SK-N-SH (cell line): ENCODE measurements at regions not wholly inside any gene's neighbourhood (a gene's known extent, or its start where the extent isn't known, plus 50 kb on each side); places are given as distances from the start of the nearest gene placed in this dataset.

Experiments
- CTCF ChIA-PET: fragments of 300-600, 350-600 bp; formaldehyde crosslinking; extraction: SDS; loops from one replicate; lab custom pipeline; 2021; lab: Yijun Ruan, JAX
- POLR2A ChIA-PET: fragments of 350-600 bp; sonication (Branson Sonifier 250); formaldehyde crosslinking; extraction: SDS; loops from one replicate; lab custom pipeline; 2020; ENCODE audit warnings: antibody characterized with exemption, inconsistent platforms; lab: Yijun Ruan, JAX
- DNase-seq: peaks from one replicate; pipeline ENCODE4 v3.0.0; 2012
- H2AFZ ChIP-seq: fragments of 200-600 bp; sonication (generic); 2 replicates; pipeline ENCODE4 v1.8.1; 2016; ENCODE audit warnings: antibody characterized with exemption, mild to moderate bottlenecking, low read depth
- H3F3A ChIP-seq: fragments of 200-600 bp; sonication (generic); replicated peaks from 2 replicates; pipeline ENCODE3; 2016; ENCODE audit warnings: antibody characterized with exemption, mild to moderate bottlenecking; ENCODE audit not compliant: insufficient read depth
- H3K27ac ChIP-seq, 2 experiments: fragments of 200-500 bp in 1 of 2; fragments of 200-600 bp in 1 of 2; sonication (Bioruptor generic) in 1 of 2; sonication (generic), shearing (Covaris generic) in 1 of 2; 2 replicates each; pipeline versions ENCODE4 v1.5.1 to v1.6.1; 2014 to 2016; ENCODE audit warnings: low read depth in 2 of 2, inconsistent platforms in 1 of 2, low read length in 1 of 2, mild to moderate bottlenecking in 1 of 2, mixed read lengths in 1 of 2
- H3K27me3 ChIP-seq: fragments of 200-600 bp; sonication (generic), shearing (Covaris generic); 2 replicates; pipeline ENCODE4 v1.6.1; 2016; ENCODE audit warnings: mixed run types; ENCODE audit not compliant: insufficient read depth
- H3K36me3 ChIP-seq, 2 experiments: fragments of 200-500 bp in 1 of 2; fragments of 200-600 bp in 1 of 2; sonication (Bioruptor generic) in 1 of 2; sonication (generic) in 1 of 2; replicated peaks in 1 of 2; 2 replicates each; pipeline versions ENCODE3 to v1.5.1; 2014 to 2016; ENCODE audit warnings: low read length in 1 of 2, mild to moderate bottlenecking in 1 of 2; ENCODE audit not compliant: insufficient read depth in 2 of 2, control insufficient read depth in 1 of 2
- H3K4me1 ChIP-seq, 2 experiments: fragments of 200-500 bp in 1 of 2; fragments of 200-600 bp in 1 of 2; sonication (Bioruptor generic) in 1 of 2; sonication (generic), shearing (Covaris generic) in 1 of 2; 2 replicates each; pipeline versions ENCODE4 v1.5.1 to v1.6.1; 2014 to 2016; ENCODE audit warnings: low read depth in 1 of 2, low read length in 1 of 2, mixed run types in 1 of 2; ENCODE audit not compliant: insufficient read depth in 2 of 2, control insufficient read depth in 1 of 2
- H3K4me2 ChIP-seq: fragments of 200-600 bp; sonication (generic), shearing (Covaris generic); 2 replicates; pipeline ENCODE4 v1.6.1; 2017; ENCODE audit warnings: mixed run types
- H3K4me3 ChIP-seq, 2 experiments: fragments of 200-500 bp in 1 of 2; fragments of 200-600 bp in 1 of 2; sonication (Bioruptor generic) in 1 of 2; sonication (generic), shearing (Covaris generic) in 1 of 2; 2 replicates each; pipeline versions ENCODE4 v1.5.1 to v1.8.1; 2014 to 2016; ENCODE audit warnings: low read depth in 2 of 2, inconsistent platforms in 1 of 2, low read length in 1 of 2, mild to moderate bottlenecking in 1 of 2, mixed read lengths in 1 of 2, moderate library complexity in 1 of 2
- H3K79me2 ChIP-seq: fragments of 200-600 bp; sonication (generic); 2 replicates; pipeline ENCODE4 v1.8.1; 2017; ENCODE audit warnings: mild to moderate bottlenecking; ENCODE audit not compliant: insufficient read depth
- H3K9ac ChIP-seq: fragments of 200-600 bp; sonication (generic); 2 replicates; pipeline ENCODE4 v1.6.1; 2017; ENCODE audit warnings: mixed run types
- H3K9me2 ChIP-seq: fragments of 200-600 bp; sonication (generic); 2 replicates; pipeline ENCODE4 v1.6.1; 2017; ENCODE audit warnings: mixed run types
- H3K9me3 ChIP-seq: fragments of 200-600 bp; sonication (generic); 2 replicates; pipeline ENCODE4 v1.6.1; 2017; ENCODE audit warnings: mixed run types, mild to moderate bottlenecking, moderate library complexity
- H4K20me1 ChIP-seq: fragments of 200-600 bp; sonication (generic); 2 replicates; pipeline ENCODE4 v1.6.1; 2017; ENCODE audit warnings: mild to moderate bottlenecking, mixed run types; ENCODE audit not compliant: insufficient read depth
- CTCF ChIP-seq: fragments of 200-600 bp; sonication (generic); IDR thresholded peaks from 2 replicates; pipeline ENCODE4 v1.6.1; 2017; ENCODE audit warnings: antibody characterized with exemption, mild to moderate bottlenecking, moderate library complexity
- ELF1 ChIP-seq: IDR thresholded peaks from 2 replicates; pipeline ENCODE4 v1.4.0; 2012
- FOXJ3 ChIP-seq: sonication (generic); formaldehyde crosslinking; IDR thresholded peaks from 2 replicates; pipeline ENCODE4 v1.5.1; 2020; ENCODE audit warnings: mild to moderate bottlenecking, missing genetic modification reagents
- FOXM1 ChIP-seq: IDR thresholded peaks from 2 replicates; pipeline ENCODE4 v1.4.0; 2012; ENCODE audit warnings: low read depth, mild to moderate bottlenecking
- GABPA ChIP-seq: IDR thresholded peaks from 2 replicates; pipeline ENCODE4 v1.4.0; 2012; ENCODE audit warnings: low read depth, mild to moderate bottlenecking
- GATA2 ChIP-seq: sonication (generic); formaldehyde crosslinking; IDR thresholded peaks from 2 replicates; pipeline ENCODE4 v1.5.0; 2020; ENCODE audit warnings: mild to moderate bottlenecking, missing genetic modification reagents
- MAX ChIP-seq: IDR thresholded peaks from 2 replicates; pipeline ENCODE4 v1.4.0; 2012; ENCODE audit warnings: low read depth
- NRF1 ChIP-seq: IDR thresholded peaks from 2 replicates; pipeline ENCODE4 v1.6.1; 2012; ENCODE audit warnings: low read depth, mild to moderate bottlenecking, low read length
- PBX3 ChIP-seq: IDR thresholded peaks from 2 replicates; pipeline ENCODE4; 2012
- RAD21 ChIP-seq: IDR thresholded peaks from 2 replicates; pipeline ENCODE4 v1.6.1; 2012; ENCODE audit warnings: mild to moderate bottlenecking, low read length
- REST ChIP-seq: IDR thresholded peaks from 2 replicates; pipeline ENCODE4 v1.6.1; 2012; ENCODE audit warnings: mild to moderate bottlenecking, low read depth, low read length, moderate library complexity
- RFX5 ChIP-seq: IDR thresholded peaks from 2 replicates; pipeline ENCODE4 v1.6.1; 2012; ENCODE audit warnings: mild to moderate bottlenecking, improper control_type of control experiment, low read length
- RXRA ChIP-seq: IDR thresholded peaks from 2 replicates; pipeline ENCODE4 v1.4.0; 2012; ENCODE audit warnings: low read depth, mild to moderate bottlenecking, borderline replicate concordance
- SIN3A ChIP-seq: IDR thresholded peaks from 2 replicates; pipeline ENCODE4 v1.6.1; 2012; ENCODE audit warnings: low read depth, mild to moderate bottlenecking, low read length, moderate library complexity, borderline replicate concordance
- SMC3 ChIP-seq: IDR thresholded peaks from 2 replicates; pipeline ENCODE4 v1.6.1; 2012; ENCODE audit warnings: low read depth, low read length, improper control_type of control experiment
- TCF12 ChIP-seq: IDR thresholded peaks from 2 replicates; pipeline ENCODE4 v1.4.0; 2012
- TEAD4 ChIP-seq: IDR thresholded peaks from 2 replicates; pipeline ENCODE4 v1.4.0; 2012; ENCODE audit warnings: mild to moderate bottlenecking, borderline replicate concordance; ENCODE audit not compliant: insufficient read depth
- WGBS: methylation state at CpG from one replicate; pipeline ENCODE4 v1.1.6; 2017; ENCODE audit warnings: low lambda C conversion rate; 5-methylcytosine and 5-hydroxymethylcytosine counted together
- TF ChIP-seq, protein P1 (sequence below): IDR thresholded peaks from 2 replicates; pipeline ENCODE4 v1.4.0; 2012; ENCODE audit warnings: low read depth, borderline replicate concordance

DNA sequence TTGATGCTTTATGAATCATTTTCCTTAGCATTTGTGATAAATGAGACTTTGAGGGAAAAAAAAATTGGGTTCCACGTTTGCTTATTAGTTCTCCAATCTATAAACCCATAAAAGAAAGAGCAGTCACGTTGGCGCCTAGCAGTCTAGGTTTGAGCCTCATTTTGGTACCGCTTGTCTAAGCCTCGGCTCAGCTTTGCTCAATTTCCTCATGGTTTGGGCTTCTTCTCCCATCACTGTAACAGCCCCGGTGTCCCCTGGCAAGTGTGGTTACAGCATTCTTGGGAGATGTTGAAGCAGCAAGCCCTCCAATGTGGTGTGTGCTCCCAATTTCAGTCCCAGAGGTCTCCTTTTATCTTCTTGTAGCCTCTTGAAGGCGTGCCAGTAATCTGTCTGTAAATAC is 578.4 kb downstream of the CDK5RAP2 start:
- WGBS: 40% methylated on average over 7 of the region's 7 CpGs
- POLR2A ChIA-PET: no interaction called here
- no peaks in the 10 kb centered on the region for H3K9me2 ChIP-seq
- no peak overlapping the region for H3K4me2 ChIP-seq
- no peaks in the 10 kb centered on the region for H3K27me3 ChIP-seq
- no peaks in the 10 kb centered on the region for H3K36me3 ChIP-seq
- H3K4me1 ChIP-seq: peaks cover 0 to 13% of the 10 kb centered on the region in 2 experiments; a peak in 1 of 4 replicates
- no peaks in the 10 kb centered on the region for H4K20me1 ChIP-seq
- H3K27ac ChIP-seq: no peak overlapping the region
- H3K79me2 ChIP-seq: no peaks in the 10 kb centered on the region
- H3F3A ChIP-seq: no peaks in the 10 kb centered on the region
- CTCF ChIA-PET: interaction anchor here (2.0 kb wide), 1 partner anchor 32 kb away, joined by 9 read pairs; no protein-coding TSS in a partner anchor
- no peak overlapping the region for H3K9ac ChIP-seq
- H2AFZ ChIP-seq: no peak overlapping the region
- H3K9me3 ChIP-seq: no peaks in the 10 kb centered on the region
- no peak for DNase-seq
- no peak overlapping the region for H3K4me3 ChIP-seq
- TF ChIP-seq SMC3: no peak
- TF ChIP-seq TEAD4: no peak
- no peak for TF ChIP-seq REST
- no peak for TF ChIP-seq RFX5
- no peak for TF ChIP-seq TCF12
- no peak for TF ChIP-seq FOXM1
- no peak for TF ChIP-seq GATA2
- no peak for TF ChIP-seq SIN3A
- TF ChIP-seq CTCF: no peak
- TF ChIP-seq, protein P1, sequence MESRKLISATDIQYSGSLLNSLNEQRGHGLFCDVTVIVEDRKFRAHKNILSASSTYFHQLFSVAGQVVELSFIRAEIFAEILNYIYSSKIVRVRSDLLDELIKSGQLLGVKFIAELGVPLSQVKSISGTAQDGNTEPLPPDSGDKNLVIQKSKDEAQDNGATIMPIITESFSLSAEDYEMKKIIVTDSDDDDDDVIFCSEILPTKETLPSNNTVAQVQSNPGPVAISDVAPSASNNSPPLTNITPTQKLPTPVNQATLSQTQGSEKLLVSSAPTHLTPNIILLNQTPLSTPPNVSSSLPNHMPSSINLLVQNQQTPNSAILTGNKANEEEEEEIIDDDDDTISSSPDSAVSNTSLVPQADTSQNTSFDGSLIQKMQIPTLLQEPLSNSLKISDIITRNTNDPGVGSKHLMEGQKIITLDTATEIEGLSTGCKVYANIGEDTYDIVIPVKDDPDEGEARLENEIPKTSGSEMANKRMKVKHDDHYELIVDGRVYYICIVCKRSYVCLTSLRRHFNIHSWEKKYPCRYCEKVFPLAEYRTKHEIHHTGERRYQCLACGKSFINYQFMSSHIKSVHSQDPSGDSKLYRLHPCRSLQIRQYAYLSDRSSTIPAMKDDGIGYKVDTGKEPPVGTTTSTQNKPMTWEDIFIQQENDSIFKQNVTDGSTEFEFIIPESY: no peak
- no peak for TF ChIP-seq RXRA
- no peak for TF ChIP-seq ELF1
- TF ChIP-seq MAX: no peak
- TF ChIP-seq PBX3: no peak
- no peak for TF ChIP-seq NRF1
- no peak for TF ChIP-seq GABPA
- no peak for TF ChIP-seq FOXJ3 (CRISPR knock-in tag)
- no peak for TF ChIP-seq RAD21
